ENCODE measurements at regions not wholly inside any gene's neighbourhood (a gene's known extent, or its start where the extent isn't known, plus 50 kb on each side); places are given as distances from the start of the nearest gene placed in this dataset.

GRCh38 chr1:98384461-98385141 lies 276.9 kb upstream of the SNX7 start:
- FAIRE-seq, result no peak
- DNase-seq (ENCODE audit: low spot score), result no peak

- DNase-seq (ENCODE audit: low spot score) (no peak), FAIRE-seq (no peak)
Observed at GRCh38 chr1:98382986-98383740, 278.4 kb upstream of the SNX7 start.

- FAIRE-seq, result no peak
- no peak for DNase-seq (ENCODE audit: low spot score)
Observed at GRCh38 chr1:98382586-98382985, 278.9 kb upstream of the SNX7 start.

GRCh38 chr1:98374098-98374497 lies 287.4 kb upstream of the SNX7 start:
- DNase-seq (ENCODE audit: low spot score) (no peak), FAIRE-seq (no peak)

- FAIRE-seq (no peak), DNase-seq (ENCODE audit: low spot score) (no peak)
Observed at GRCh38 chr1:98373056-98373455, 288.5 kb upstream of the SNX7 start.

GRCh38 chr1:98371764-98372163 lies 289.8 kb upstream of the SNX7 start:
- FAIRE-seq (no peak), DNase-seq (ENCODE audit: low spot score) (no peak)

- no peak for DNase-seq (ENCODE audit: low spot score)
Observed at GRCh38 chr1:98369463-98369862, 292.1 kb upstream of the SNX7 start.

GRCh38 chr1:98368995-98369394 lies 292.5 kb upstream of the SNX7 start:
- no peak for DNase-seq (ENCODE audit: low spot score)
- no peak for FAIRE-seq

More at GRCh38 chr1:98369463-98369862, 292.1 kb upstream of the SNX7 start:
- no peak for FAIRE-seq

- FAIRE-seq (no peak), DNase-seq (ENCODE audit: low spot score) (no peak)
Observed at GRCh38 chr1:98367426-98367825, 294.1 kb upstream of the SNX7 start.

- DNase-seq (ENCODE audit: low spot score), result no peak
- FAIRE-seq, result no peak
Observed at GRCh38 chr1:98366343-98366742, 295.2 kb upstream of the SNX7 start.

GRCh38 chr1:98364544-98364943 lies 297.0 kb upstream of the SNX7 start:
- DNase-seq (ENCODE audit: low spot score) (no peak), FAIRE-seq (no peak)

- DNase-seq (ENCODE audit: low spot score) (no peak), FAIRE-seq (no peak)
Observed at GRCh38 chr1:98360864-98361263, 300.7 kb upstream of the SNX7 start.

- FAIRE-seq (no peak), DNase-seq (ENCODE audit: low spot score) (no peak)
Observed at GRCh38 chr1:98355656-98356383, 305.7 kb upstream of the SNX7 start.

GRCh38 chr1:98352378-98352777 lies 309.1 kb upstream of the SNX7 start:
- FAIRE-seq, result no peak

GRCh38 chr1:98351561-98351960 lies 310.0 kb upstream of the SNX7 start:
- no peak for DNase-seq (ENCODE audit: low spot score)
- FAIRE-seq, result no peak

More at GRCh38 chr1:98352378-98352777, 309.1 kb upstream of the SNX7 start:
- no peak for DNase-seq (ENCODE audit: low spot score)

GRCh38 chr1:98345417-98345816 lies 316.1 kb upstream of the SNX7 start:
- FAIRE-seq (no peak), DNase-seq (ENCODE audit: low spot score) (no peak)

GRCh38 chr1:98344731-98345130 lies 316.8 kb upstream of the SNX7 start:
- FAIRE-seq, result no peak
- no peak for DNase-seq (ENCODE audit: low spot score)

- FAIRE-seq, result no peak
- no peak for DNase-seq (ENCODE audit: low spot score)
Observed at GRCh38 chr1:98342566-98342965, 319.0 kb upstream of the SNX7 start.

GRCh38 chr1:98340511-98340910 lies 321.0 kb upstream of the SNX7 start:
- FAIRE-seq (no peak), DNase-seq (ENCODE audit: low spot score) (no peak)

GRCh38 chr1:98336472-98337083 lies 324.9 kb upstream of the SNX7 start:
- FAIRE-seq (no peak), DNase-seq (ENCODE audit: low spot score) (no peak)

- FAIRE-seq (no peak), DNase-seq (ENCODE audit: low spot score) (no peak)
Observed at GRCh38 chr1:98333936-98334335, 327.6 kb upstream of the SNX7 start.

GRCh38 chr1:98333406-98333805 lies 328.1 kb upstream of the SNX7 start:
- FAIRE-seq, result no peak

More at GRCh38 chr1:98333406-98333805, 328.1 kb upstream of the SNX7 start:
- no peak for DNase-seq (ENCODE audit: low spot score)
